ENCODE measurements at regions not wholly inside any gene's neighbourhood (a gene's known extent, or its start where the extent isn't known, plus 50 kb on each side); places are given as distances from the start of the nearest gene placed in this dataset.

DNA sequence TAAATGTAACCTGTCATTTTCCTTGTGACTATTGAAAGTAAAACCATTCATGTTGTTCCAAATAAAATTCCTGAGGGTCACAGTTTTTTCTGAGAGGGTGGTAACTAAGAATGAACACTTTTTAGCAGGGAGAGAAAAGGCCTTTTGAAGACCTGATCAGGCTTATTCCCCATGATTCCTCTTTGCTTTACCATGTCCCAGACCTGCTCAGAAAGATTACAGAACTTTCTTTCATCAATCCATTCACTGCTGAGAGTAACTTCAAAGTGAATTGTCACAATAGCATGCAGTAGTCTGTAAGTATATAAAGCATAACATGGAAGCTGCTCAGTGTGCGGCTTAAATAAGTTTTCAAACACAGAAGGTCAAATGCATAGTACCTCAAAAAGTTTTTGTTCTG is 201.5 kb upstream of the COL11A1 start:
- Histone ChIP-seq H3K4me3 (no peak overlapping the region), H3K9me3 (no peaks in the 10 kb centered on the region), H3K4me1 (no peaks in the 10 kb centered on the region), H3K27ac (no peak overlapping the region), H3K27me3 (no peaks in the 10 kb centered on the region), H3K36me3 (no peaks in the 10 kb centered on the region)
- intact Hi-C loops (cut with DNase I; ENCODE audit: low total_unique reads): no loop called here
- ATAC-seq (no peak), DNase-seq (no peak)
- in situ Hi-C loops (cut with MboI; ENCODE audit: low sequenced_read_pairs in 4 of 4): no loop called here
- TF ChIP-seq, protein P1, sequence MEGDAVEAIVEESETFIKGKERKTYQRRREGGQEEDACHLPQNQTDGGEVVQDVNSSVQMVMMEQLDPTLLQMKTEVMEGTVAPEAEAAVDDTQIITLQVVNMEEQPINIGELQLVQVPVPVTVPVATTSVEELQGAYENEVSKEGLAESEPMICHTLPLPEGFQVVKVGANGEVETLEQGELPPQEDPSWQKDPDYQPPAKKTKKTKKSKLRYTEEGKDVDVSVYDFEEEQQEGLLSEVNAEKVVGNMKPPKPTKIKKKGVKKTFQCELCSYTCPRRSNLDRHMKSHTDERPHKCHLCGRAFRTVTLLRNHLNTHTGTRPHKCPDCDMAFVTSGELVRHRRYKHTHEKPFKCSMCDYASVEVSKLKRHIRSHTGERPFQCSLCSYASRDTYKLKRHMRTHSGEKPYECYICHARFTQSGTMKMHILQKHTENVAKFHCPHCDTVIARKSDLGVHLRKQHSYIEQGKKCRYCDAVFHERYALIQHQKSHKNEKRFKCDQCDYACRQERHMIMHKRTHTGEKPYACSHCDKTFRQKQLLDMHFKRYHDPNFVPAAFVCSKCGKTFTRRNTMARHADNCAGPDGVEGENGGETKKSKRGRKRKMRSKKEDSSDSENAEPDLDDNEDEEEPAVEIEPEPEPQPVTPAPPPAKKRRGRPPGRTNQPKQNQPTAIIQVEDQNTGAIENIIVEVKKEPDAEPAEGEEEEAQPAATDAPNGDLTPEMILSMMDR (IDR thresholded peaks at IDR 0.05 in 4 of 5, conservative IDR thresholded peaks at IDR 0.05 in 1 of 5): no peak
- no peak for TF ChIP-seq POLR2A (IDR thresholded peaks at IDR 0.05)

DNA sequence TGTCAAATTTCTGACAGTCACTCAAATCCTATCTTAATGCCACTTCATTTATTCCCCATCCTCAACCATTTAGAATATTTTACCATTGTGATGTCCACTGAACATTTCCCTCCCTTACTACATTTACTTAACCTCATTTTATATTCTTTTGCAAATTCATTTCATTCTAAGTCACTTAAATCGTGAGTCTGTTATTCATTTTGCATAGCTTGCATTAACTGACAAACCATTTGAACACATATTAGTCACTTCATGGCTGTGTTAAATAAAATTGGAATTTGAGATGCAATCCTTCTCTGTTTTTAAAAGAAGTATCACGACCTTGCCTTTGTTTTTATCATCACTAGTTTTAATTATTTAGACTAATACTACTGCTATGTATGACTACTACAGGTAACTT is 199.4 kb upstream of the COL11A1 start:
- TF ChIP-seq POLR2A (IDR thresholded peaks at IDR 0.05): no peak
- TF ChIP-seq, protein P1 (IDR thresholded peaks at IDR 0.05 in 4 of 5, conservative IDR thresholded peaks at IDR 0.05 in 1 of 5): no peak
- no peak for DNase-seq
- Histone ChIP-seq H3K27me3 (no peaks in the 10 kb centered on the region), H3K27ac (no peak overlapping the region), H3K4me3 (no peak overlapping the region), H3K4me1 (no peaks in the 10 kb centered on the region), H3K9me3 (no peaks in the 10 kb centered on the region), H3K36me3 (no peaks in the 10 kb centered on the region)
- ATAC-seq: no peak
- in situ Hi-C loops (cut with MboI; ENCODE audit: low sequenced_read_pairs in 4 of 4) (no loop called here), intact Hi-C loops (cut with DNase I; ENCODE audit: low total_unique reads) (no loop called here)

- in situ Hi-C loops (cut with MboI; ENCODE audit: low sequenced_read_pairs in 4 of 4): no loop called here
- ATAC-seq (no peak), DNase-seq (no peak)
- no peak for TF ChIP-seq POLR2A (IDR thresholded peaks at IDR 0.05)
- TF ChIP-seq, protein P1 (IDR thresholded peaks at IDR 0.05 in 4 of 5, conservative IDR thresholded peaks at IDR 0.05 in 1 of 5): no peak
- intact Hi-C loops (cut with DNase I; ENCODE audit: low total_unique reads): no loop called here
- Histone ChIP-seq H3K9me3 (no peaks in the 10 kb centered on the region), H3K4me1 (no peaks in the 10 kb centered on the region), H3K36me3 (no peaks in the 10 kb centered on the region), H3K27ac (no peak overlapping the region), H3K27me3 (no peaks in the 10 kb centered on the region), H3K4me3 (no peak overlapping the region)
Observed at GRCh38 chr1:103283841-103284669, 175.7 kb upstream of the COL11A1 start.

- no peaks in the 10 kb centered on the region for H3K4me1 ChIP-seq
- TF ChIP-seq, protein P1 (IDR thresholded peaks at IDR 0.05 in 4 of 5, conservative IDR thresholded peaks at IDR 0.05 in 1 of 5): no peak
- TF ChIP-seq POLR2A (IDR thresholded peaks at IDR 0.05): no peak
- H3K27me3 ChIP-seq: no peaks in the 10 kb centered on the region
- no peaks in the 10 kb centered on the region for H3K36me3 ChIP-seq
- ATAC-seq (no peak), DNase-seq (no peak)
- no peaks in the 10 kb centered on the region for H3K9me3 ChIP-seq
- no peak overlapping the region for H3K4me3 ChIP-seq
- intact Hi-C loops (cut with DNase I; ENCODE audit: low total_unique reads) (no loop called here), in situ Hi-C loops (cut with MboI; ENCODE audit: low sequenced_read_pairs in 4 of 4) (no loop called here)
- H3K27ac ChIP-seq: no peak overlapping the region
Observed at GRCh38 chr1:103283371-103283770, 175.0 kb upstream of the COL11A1 start.

All from gastrocnemius medialis (tissue), 4 donors.